ENCODE measurements at regions not wholly inside any gene's neighbourhood (a gene's known extent, or its start where the extent isn't known, plus 50 kb on each side); places are given as distances from the start of the nearest gene placed in this dataset.

- peaks cover 2 to 4% (median 2%) of the 10 kb centered on the region in 3 donors for H3K27me3 Mint-ChIP-seq (ENCODE audit: low read depth in 3 of 3)
- intact Hi-C loops (cut with micrococcal nuclease), result no loop called here
- H3K9ac ChIP-seq (ENCODE audit: insufficient read depth, low read length, poor library complexity, severe bottlenecking), result no peak overlapping the region
- H3K27me3 ChIP-seq (ENCODE audit: control insufficient read depth in 2 of 2, insufficient read depth in 2 of 2, low read length in 2 of 2), result no peaks in the 10 kb centered on the region
- no peaks in the 10 kb centered on the region for H3K36me3 Mint-ChIP-seq
- no peaks in the 10 kb centered on the region for H3K9me3 ChIP-seq (replicated peaks in 1 of 2; ENCODE audit: control insufficient read depth in 1 of 2, insufficient read depth in 1 of 2, low read length in 2 of 2)
- H3K79me2 ChIP-seq (ENCODE audit: insufficient read depth, low read length), result no peaks in the 10 kb centered on the region
- TF ChIP-seq CTCF (IDR thresholded peaks at IDR 0.05), result no peak
- H3K36me3 ChIP-seq (replicated peaks in 1 of 2; ENCODE audit: control insufficient read depth in 1 of 2, insufficient read depth in 2 of 2, low read length in 2 of 2), result no peaks in the 10 kb centered on the region
- no peak for DNase-seq
- H3K27ac Mint-ChIP-seq, result no peak overlapping the region
- no peak overlapping the region for H3K4me3 Mint-ChIP-seq
- WGBS (ENCODE audit: insufficient coverage), result 50% methylated on average over 1 of the region's 1 CpG
- H3K4me1 ChIP-seq (ENCODE audit: control insufficient read depth in 1 of 2, insufficient read depth in 2 of 2, low read length in 2 of 2), result no peaks in the 10 kb centered on the region
- H2AFZ ChIP-seq (ENCODE audit: insufficient read depth, low read depth, low read length, poor library complexity, severe bottlenecking), result no peak overlapping the region
- no peak overlapping the region for H3K4me3 ChIP-seq (replicated peaks in 1 of 3; ENCODE audit: low read depth in 2 of 3, low read length in 3 of 3)
- no peak overlapping the region for H3K27ac ChIP-seq (ENCODE audit: low read depth in 1 of 2, low read length in 2 of 2)
- H3K4me1 Mint-ChIP-seq, result no peaks in the 10 kb centered on the region
- peaks cover 7 to 14% (median 10%) of the 10 kb centered on the region in 7 donors for H3K9me3 Mint-ChIP-seq
- no peaks in the 10 kb centered on the region for H4K20me1 ChIP-seq (ENCODE audit: insufficient read depth, low read length)
- no peak overlapping the region for H3K4me2 ChIP-seq (replicated peaks; ENCODE audit: extremely low read depth, low read length, poor library complexity, severe bottlenecking)
These were observed 204.4 kb downstream of the RPS29 start for GRCh38 chr14:49381778-49382177.

GRCh38 chr14:49367696-49368095 is 218.5 kb downstream of the RPS29 start:
- Mint-ChIP-seq H3K36me3 (no peaks in the 10 kb centered on the region), H3K27me3 (ENCODE audit: low read depth in 3 of 3) (peaks cover 0 to 4% (median 2%) of the 10 kb centered on the region in 3 donors), H3K4me3 (no peak overlapping the region), H3K4me1 (no peaks in the 10 kb centered on the region), H3K27ac (no peak overlapping the region), H3K9me3 (peaks cover 0 to 3% (median 0%) of the 10 kb centered on the region in 7 donors)
- WGBS (ENCODE audit: insufficient coverage), result 90% methylated on average over 2 of the region's 3 CpGs
- Histone ChIP-seq H3K4me3 (replicated peaks in 1 of 3; ENCODE audit: low read depth in 2 of 3, low read length in 3 of 3) (no peak overlapping the region), H3K27ac (ENCODE audit: low read depth in 1 of 2, low read length in 2 of 2) (no peak overlapping the region), H3K79me2 (ENCODE audit: insufficient read depth, low read length) (no peaks in the 10 kb centered on the region), H3K9me3 (replicated peaks in 1 of 2; ENCODE audit: control insufficient read depth in 1 of 2, insufficient read depth in 1 of 2, low read length in 2 of 2) (no peaks in the 10 kb centered on the region), H3K4me2 (replicated peaks; ENCODE audit: extremely low read depth, low read length, poor library complexity, severe bottlenecking) (no peak overlapping the region), H4K20me1 (ENCODE audit: insufficient read depth, low read length) (no peaks in the 10 kb centered on the region), H3K4me1 (ENCODE audit: control insufficient read depth in 1 of 2, insufficient read depth in 2 of 2, low read length in 2 of 2) (no peaks in the 10 kb centered on the region), H2AFZ (ENCODE audit: insufficient read depth, low read depth, low read length, poor library complexity, severe bottlenecking) (no peak overlapping the region), H3K27me3 (ENCODE audit: control insufficient read depth in 2 of 2, insufficient read depth in 2 of 2, low read length in 2 of 2) (no peaks in the 10 kb centered on the region), H3K9ac (ENCODE audit: insufficient read depth, low read length, poor library complexity, severe bottlenecking) (no peak overlapping the region), H3K36me3 (replicated peaks in 1 of 2; ENCODE audit: control insufficient read depth in 1 of 2, insufficient read depth in 2 of 2, low read length in 2 of 2) (no peaks in the 10 kb centered on the region)
- intact Hi-C loops (cut with micrococcal nuclease), result no loop called here
- DNase-seq, result no peak
- TF ChIP-seq CTCF (IDR thresholded peaks at IDR 0.05), result no peak
